Fibroblast of lung (primary cell): ENCODE measurements at regions not wholly inside any gene's neighbourhood (a gene's known extent, or its start where the extent isn't known, plus 50 kb on each side); places are given as distances from the start of the nearest gene placed in this dataset.

Experiments
- EZH2 ChIP-seq: IDR thresholded peaks from 2 replicates; pipeline ENCODE4 v1.5.1; 2012; ENCODE audit warnings: low read length, control low read depth, mild to moderate bottlenecking; ENCODE audit errors: missing control alignments
- TF ChIP-seq, protein P1 (sequence below), 2 donors: IDR thresholded peaks in 1 of 2; conservative IDR thresholded peaks in 1 of 2; 1 replicate in 1 of 2; 2 replicates in 1 of 2; pipeline ENCODE4 v1.5.1; 2011 to 2012; ENCODE audit warnings: low read length in 2 of 2, control low read depth in 1 of 2, inconsistent platforms in 1 of 2, low read depth in 1 of 2, mild to moderate bottlenecking in 1 of 2

DNA sequence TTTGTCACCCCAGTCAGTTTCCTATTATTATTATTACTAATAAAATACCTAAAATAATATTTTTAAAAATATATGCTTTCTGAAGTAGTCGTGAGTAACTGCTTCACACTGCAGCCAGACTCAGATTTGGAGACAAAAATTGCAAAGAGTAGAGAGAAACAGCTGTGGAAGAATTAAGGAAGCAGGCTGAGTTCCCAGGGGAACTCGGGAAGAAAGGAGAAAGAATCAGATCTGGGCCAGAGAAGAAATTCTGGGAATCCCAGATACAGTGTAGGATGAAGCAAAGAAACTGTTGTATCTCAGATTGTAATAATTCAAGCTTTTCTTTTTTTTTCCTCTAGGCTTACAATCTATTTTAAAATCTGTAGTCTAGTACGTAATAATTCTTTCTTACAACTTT is 182.3 kb downstream of the FTCDNL1 start:
- no peak for TF ChIP-seq EZH2
- TF ChIP-seq, protein P1, sequence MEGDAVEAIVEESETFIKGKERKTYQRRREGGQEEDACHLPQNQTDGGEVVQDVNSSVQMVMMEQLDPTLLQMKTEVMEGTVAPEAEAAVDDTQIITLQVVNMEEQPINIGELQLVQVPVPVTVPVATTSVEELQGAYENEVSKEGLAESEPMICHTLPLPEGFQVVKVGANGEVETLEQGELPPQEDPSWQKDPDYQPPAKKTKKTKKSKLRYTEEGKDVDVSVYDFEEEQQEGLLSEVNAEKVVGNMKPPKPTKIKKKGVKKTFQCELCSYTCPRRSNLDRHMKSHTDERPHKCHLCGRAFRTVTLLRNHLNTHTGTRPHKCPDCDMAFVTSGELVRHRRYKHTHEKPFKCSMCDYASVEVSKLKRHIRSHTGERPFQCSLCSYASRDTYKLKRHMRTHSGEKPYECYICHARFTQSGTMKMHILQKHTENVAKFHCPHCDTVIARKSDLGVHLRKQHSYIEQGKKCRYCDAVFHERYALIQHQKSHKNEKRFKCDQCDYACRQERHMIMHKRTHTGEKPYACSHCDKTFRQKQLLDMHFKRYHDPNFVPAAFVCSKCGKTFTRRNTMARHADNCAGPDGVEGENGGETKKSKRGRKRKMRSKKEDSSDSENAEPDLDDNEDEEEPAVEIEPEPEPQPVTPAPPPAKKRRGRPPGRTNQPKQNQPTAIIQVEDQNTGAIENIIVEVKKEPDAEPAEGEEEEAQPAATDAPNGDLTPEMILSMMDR (conservative IDR thresholded peaks at IDR 0.05 in 1 of 2, IDR thresholded peaks at IDR 0.05 in 1 of 2; ENCODE audit: low read depth in 1 of 2, low read length in 2 of 2): no peak
